Panc1 (cell line): ENCODE measurements at regions not wholly inside any gene's neighbourhood (a gene's known extent, or its start where the extent isn't known, plus 50 kb on each side); places are given as distances from the start of the nearest gene placed in this dataset.

ENCODE experiments used
- ATAC-seq: fragments of 200-7000 bp; cut with Tn5 transposase; 2 replicates; pipeline ENCODE4 v1.9.1; 2020; ENCODE audit warnings: mild to moderate bottlenecking, moderate library complexity
- BruUV-seq: library from RNA; stranded (reverse); fragments of 400-500 nt; replicated peaks from 2 replicates; lab custom pipeline; 2021; lab: Mats Ljungman, UMichigan
- CTCF ChIA-PET: fragments of 300-600 bp; sonication (Branson Sonifier 250); formaldehyde crosslinking; loops from one replicate; lab custom pipeline; 2022; ENCODE audit warnings: antibody characterized with exemption; lab: Charles Lee
- POLR2A ChIA-PET: fragments of 300-600 bp; sonication (Branson Sonifier 250); formaldehyde crosslinking; loops from one replicate; lab custom pipeline; 2022; ENCODE audit warnings: antibody characterized with exemption; lab: Charles Lee
- DNase-seq: peaks from one replicate; pipeline ENCODE4 v3.0.0-alpha.2; 2010; ENCODE audit warnings: low read depth, low spot score
- H3K27ac ChIP-seq: 2 replicates; pipeline ENCODE4 v1.5.1; 2011; ENCODE audit warnings: mild to moderate bottlenecking, low read length, inconsistent platforms
- H3K27me3 ChIP-seq: fragments of 200-500 bp; sonication (Bioruptor generic); 2 replicates; pipeline ENCODE4 v1.6.0; 2014; ENCODE audit warnings: low read length, inconsistent platforms; ENCODE audit not compliant: control insufficient read depth, insufficient read depth
- H3K36me3 ChIP-seq: fragments of 200-500 bp; sonication (Bioruptor generic); 2 replicates; pipeline ENCODE4 v1.5.1; 2014; ENCODE audit warnings: inconsistent platforms, mild to moderate bottlenecking, low read length, moderate library complexity; ENCODE audit not compliant: control insufficient read depth, insufficient read depth
- H3K4me1 ChIP-seq: 2 replicates; pipeline ENCODE4 v1.5.1; 2011; ENCODE audit warnings: inconsistent platforms, mild to moderate bottlenecking, low read length, moderate library complexity; ENCODE audit not compliant: control insufficient read depth, insufficient read depth
- H3K4me3 ChIP-seq, 2 experiments: 2 replicates each; pipeline ENCODE4 v1.5.1; 2011 to 2012; ENCODE audit warnings: low read depth in 2 of 2, low read length in 2 of 2, mild to moderate bottlenecking in 2 of 2, inconsistent platforms in 1 of 2, moderate library complexity in 1 of 2
- H3K9me3 ChIP-seq: fragments of 200-500 bp; sonication (Bioruptor generic); 2 replicates; pipeline ENCODE4 v1.5.1; 2014; ENCODE audit warnings: low read depth, mild to moderate bottlenecking, inconsistent platforms, low read length, moderate library complexity; ENCODE audit not compliant: control insufficient read depth, insufficient read depth
- POLR2AphosphoS5 ChIP-seq: IDR thresholded peaks from 2 replicates; pipeline ENCODE4 v1.6.1; 2012; ENCODE audit warnings: mild to moderate bottlenecking, low read depth, low read length, moderate library complexity
- REST ChIP-seq, 2 experiments: IDR thresholded peaks; 2 replicates each; pipeline ENCODE4 v1.6.1; 2011 to 2012; ENCODE audit warnings: low read depth in 2 of 2, control low read depth in 1 of 2, low read length in 1 of 2, mild to moderate bottlenecking in 1 of 2, moderate library complexity in 1 of 2; ENCODE audit not compliant: insufficient read depth in 1 of 2
- SIN3A ChIP-seq: IDR thresholded peaks from 2 replicates; pipeline ENCODE4 v1.6.1; 2012; ENCODE audit warnings: low read depth, mild to moderate bottlenecking, low read length, moderate library complexity, borderline replicate concordance; ENCODE audit not compliant: insufficient read depth
- TCF7L2 ChIP-seq: IDR thresholded peaks from 2 replicates; pipeline ENCODE4 v1.6.1; 2011; ENCODE audit warnings: mild to moderate bottlenecking, low read depth, low read length, inconsistent platforms
- in situ Hi-C: cut with HindIII; loops from 2 replicates; pipeline ENCODE4 v1.10.0; 2016; ENCODE audit warnings: low sequenced_read_pairs, low pct_unique_long_range_greater_than_20kb
- intact Hi-C: fragments of 100-400 bp; cut with micrococcal nuclease; formaldehyde crosslinking; loops from one replicate; pipeline ENCODE4 v1.10.0; 2022; ENCODE audit not compliant: unreplicated experiment
- TF ChIP-seq, protein P1 (sequence below): fragments of 450-650 bp; IDR thresholded peaks from 2 replicates; pipeline ENCODE4 v1.5.1; 2017; ENCODE audit warnings: mild to moderate bottlenecking

DNA sequence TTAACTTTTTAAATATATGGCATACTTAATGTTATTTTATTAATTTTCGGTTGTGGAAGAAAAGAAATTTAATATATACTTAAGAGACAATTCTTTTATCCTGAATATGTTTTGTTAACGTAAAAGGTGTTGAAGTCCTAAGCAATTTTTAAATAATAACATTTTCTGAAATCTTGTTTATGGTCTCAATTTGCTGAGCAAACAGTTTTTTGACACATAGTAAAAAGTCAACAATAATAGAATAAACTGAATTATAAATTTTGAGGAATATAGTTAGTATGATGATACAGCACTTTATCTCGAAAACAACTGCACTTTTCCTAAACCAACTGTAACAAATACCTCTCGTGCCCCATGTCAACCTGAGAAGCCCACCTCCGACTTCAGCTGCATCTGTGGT, 229.8 kb upstream of the TARS1 start:
- no TSS peak for BruUV-seq
- TF ChIP-seq POLR2AphosphoS5 (no peak), SIN3A (no peak), REST (IDR thresholded peaks at IDR 0.05; ENCODE audit: insufficient read depth in 1 of 2, low read depth in 2 of 2, low read length in 1 of 2) (no peak), TCF7L2 (no peak)
- TF ChIP-seq, protein P1, sequence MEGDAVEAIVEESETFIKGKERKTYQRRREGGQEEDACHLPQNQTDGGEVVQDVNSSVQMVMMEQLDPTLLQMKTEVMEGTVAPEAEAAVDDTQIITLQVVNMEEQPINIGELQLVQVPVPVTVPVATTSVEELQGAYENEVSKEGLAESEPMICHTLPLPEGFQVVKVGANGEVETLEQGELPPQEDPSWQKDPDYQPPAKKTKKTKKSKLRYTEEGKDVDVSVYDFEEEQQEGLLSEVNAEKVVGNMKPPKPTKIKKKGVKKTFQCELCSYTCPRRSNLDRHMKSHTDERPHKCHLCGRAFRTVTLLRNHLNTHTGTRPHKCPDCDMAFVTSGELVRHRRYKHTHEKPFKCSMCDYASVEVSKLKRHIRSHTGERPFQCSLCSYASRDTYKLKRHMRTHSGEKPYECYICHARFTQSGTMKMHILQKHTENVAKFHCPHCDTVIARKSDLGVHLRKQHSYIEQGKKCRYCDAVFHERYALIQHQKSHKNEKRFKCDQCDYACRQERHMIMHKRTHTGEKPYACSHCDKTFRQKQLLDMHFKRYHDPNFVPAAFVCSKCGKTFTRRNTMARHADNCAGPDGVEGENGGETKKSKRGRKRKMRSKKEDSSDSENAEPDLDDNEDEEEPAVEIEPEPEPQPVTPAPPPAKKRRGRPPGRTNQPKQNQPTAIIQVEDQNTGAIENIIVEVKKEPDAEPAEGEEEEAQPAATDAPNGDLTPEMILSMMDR, result no peak
- DNase-seq, result no peak
- no peak for ATAC-seq
- intact Hi-C loops, result no loop called here
- no peaks in the 10 kb centered on the region for H3K9me3 ChIP-seq
- H3K27ac ChIP-seq, result no peak overlapping the region
- no peaks in the 10 kb centered on the region for H3K36me3 ChIP-seq
- no peak overlapping the region for H3K4me3 ChIP-seq
- H3K27me3 ChIP-seq, result no peaks in the 10 kb centered on the region
- ChIA-PET CTCF (no interaction called here), POLR2A (no interaction called here)
- no peaks in the 10 kb centered on the region for H3K4me1 ChIP-seq
- in situ Hi-C loops, result no loop called here

- TF ChIP-seq SIN3A (no peak), REST (IDR thresholded peaks at IDR 0.05; ENCODE audit: insufficient read depth in 1 of 2, low read depth in 2 of 2, low read length in 1 of 2) (no peak), POLR2AphosphoS5 (no peak), TCF7L2 (no peak)
- TF ChIP-seq, protein P1, result no peak
- ChIA-PET POLR2A (no interaction called here), CTCF (no interaction called here)
- no peaks in the 10 kb centered on the region for H3K27me3 ChIP-seq
- H3K4me3 ChIP-seq, result no peak overlapping the region
- no peaks in the 10 kb centered on the region for H3K36me3 ChIP-seq
- ATAC-seq (no peak), DNase-seq (no peak)
- H3K27ac ChIP-seq, result no peak overlapping the region
- intact Hi-C loops (no loop called here), in situ Hi-C loops (no loop called here)
- H3K9me3 ChIP-seq, result no peaks in the 10 kb centered on the region
- H3K4me1 ChIP-seq, result no peaks in the 10 kb centered on the region
- BruUV-seq, result no TSS peak
Observed at GRCh38 chr5:33212439-33212838, 228.3 kb upstream of the TARS1 start.
